B cell (primary cell): ENCODE measurements at regions not wholly inside any gene's neighbourhood (a gene's known extent, or its start where the extent isn't known, plus 50 kb on each side); places are given as distances from the start of the nearest gene placed in this dataset.

ENCODE experiments used
- ATAC-seq: fragments of 200-7000 bp; cut with Tn5 transposase; one replicate; pipeline ENCODE4 v1.10.0; 2021; ENCODE audit warnings: low read depth, mild to moderate bottlenecking, moderate number of reproducible peaks, moderate library complexity
- CTCF ChIA-PET: fragments of 350-600 bp; sonication (Branson Sonifier 250); formaldehyde crosslinking; loops from one replicate; lab custom pipeline; 2021; ENCODE audit warnings: antibody characterized with exemption, inconsistent platforms; lab: Charles Lee
- POLR2A ChIA-PET: fragments of 350-600 bp; sonication (Branson Sonifier 250); formaldehyde crosslinking; loops from one replicate; lab custom pipeline; 2021; ENCODE audit warnings: antibody characterized with exemption; lab: Charles Lee
- DNase-seq: peaks from one replicate; pipeline ENCODE4 v3.0.0; 2013
- H2AFZ ChIP-seq: 2 replicates; pipeline ENCODE4 v1.6.1; 2012; ENCODE audit warnings: mild to moderate bottlenecking, low read depth, low read length; ENCODE audit not compliant: insufficient read depth, poor library complexity, severe bottlenecking
- H3K27ac ChIP-seq, 2 donors: 1 replicate in 1 of 2; 2 replicates in 1 of 2; pipeline ENCODE4 v1.5.1; 2012 to 2013; ENCODE audit warnings: low read length in 2 of 2, mild to moderate bottlenecking in 2 of 2, moderate library complexity in 1 of 2
- H3K27me3 ChIP-seq, 4 experiments: fragments of 200-600 bp in 1 of 4; sonication (generic) in 1 of 4; replicated peaks in 1 of 4; 1 replicate in 2 of 4; 2 replicates in 2 of 4; pipeline versions ENCODE4 v1.6.1 to v1.7.0; 2013 to 2016; ENCODE audit warnings: low read length in 3 of 4, mild to moderate bottlenecking in 2 of 4, mixed read lengths in 1 of 4, moderate library complexity in 1 of 4; ENCODE audit not compliant: insufficient read depth in 4 of 4, control insufficient read depth in 3 of 4; ENCODE audit errors: control extremely low read depth in 1 of 4
- H3K36me3 ChIP-seq, 2 experiments: replicated peaks in 1 of 2; 1 replicate in 1 of 2; 2 replicates in 1 of 2; pipeline versions ENCODE4 v1.6.1 to v1.7.1; 2013; ENCODE audit warnings: low read length in 1 of 2; ENCODE audit not compliant: insufficient read depth in 2 of 2, control insufficient read depth in 1 of 2; ENCODE audit errors: control extremely low read depth in 1 of 2, extremely low read depth in 1 of 2
- H3K4me1 ChIP-seq, 2 donors: fragments of 200-600 bp in 1 of 2; sonication (generic) in 1 of 2; 1 replicate in 1 of 2; 2 replicates in 1 of 2; pipeline versions ENCODE4 v1.5.1 to v1.6.1; 2013 to 2017; ENCODE audit warnings: low read length in 2 of 2; ENCODE audit not compliant: control insufficient read depth in 2 of 2, insufficient read depth in 2 of 2
- H3K4me2 ChIP-seq: replicated peaks from 2 replicates; pipeline ENCODE3; 2012; ENCODE audit warnings: mild to moderate bottlenecking, low read depth, low read length; ENCODE audit not compliant: poor library complexity, severe bottlenecking
- H3K4me3 ChIP-seq, 5 experiments: fragments of 200-600 bp in 1 of 5; sonication (generic) in 1 of 5; 1 replicate in 3 of 5; 2 replicates in 2 of 5; pipeline versions ENCODE4 v1.5.1 to v1.7.0; 2011 to 2016; ENCODE audit warnings: low read length in 4 of 5, mild to moderate bottlenecking in 4 of 5, low read depth in 2 of 5, control low read depth in 1 of 5, moderate library complexity in 1 of 5; ENCODE audit not compliant: insufficient read depth in 1 of 5; ENCODE audit errors: control extremely low read depth in 1 of 5, extremely low read depth in 1 of 5
- H3K79me2 ChIP-seq: fragments of 200-600 bp; sonication (generic); one replicate; pipeline ENCODE4 v1.6.0; 2016; ENCODE audit warnings: low read length; ENCODE audit not compliant: control insufficient read depth, insufficient read depth
- H3K9ac ChIP-seq: fragments of 200-600 bp; sonication (generic); 2 replicates; pipeline ENCODE4 v1.6.1; 2017; ENCODE audit warnings: mild to moderate bottlenecking, low read length, moderate library complexity
- H3K9me3 ChIP-seq, 3 donors: one replicate each; pipeline versions ENCODE4 v1.6.1 to v1.7.1; 2013; ENCODE audit warnings: low read length in 2 of 3; ENCODE audit not compliant: control insufficient read depth in 2 of 3, insufficient read depth in 1 of 3; ENCODE audit errors: control extremely low read depth in 1 of 3
- H4K20me1 ChIP-seq: 2 replicates; pipeline ENCODE4 v1.6.0; 2012; ENCODE audit warnings: mild to moderate bottlenecking, low read length; ENCODE audit not compliant: insufficient read depth, control insufficient read depth, poor library complexity, severe bottlenecking
- H3K27ac Mint-ChIP-seq: one replicate; pipeline ENCODE4 v1.8.0; 2021; ENCODE audit warnings: mixed read lengths
- H3K27me3 Mint-ChIP-seq: one replicate; pipeline ENCODE4 v1.8.0; 2021; ENCODE audit warnings: mixed read lengths
- H3K4me1 Mint-ChIP-seq: one replicate; pipeline ENCODE4 v1.8.0; 2021; ENCODE audit warnings: mixed read lengths
- H3K4me3 Mint-ChIP-seq: one replicate; pipeline ENCODE4 v1.8.0; 2021; ENCODE audit warnings: mixed read lengths
- H3K9me3 Mint-ChIP-seq: one replicate; pipeline ENCODE4 v1.8.0; 2022; ENCODE audit warnings: mixed read lengths; ENCODE audit not compliant: insufficient read depth
- CTCF ChIP-seq: fragments of 200-600 bp; IDR thresholded peaks from one replicate; pipeline ENCODE4 v1.8.0; 2022; ENCODE audit warnings: antibody characterized with exemption, mild to moderate bottlenecking
- EZH2 ChIP-seq: IDR thresholded peaks from 2 replicates; pipeline ENCODE4 v1.6.1; 2012; ENCODE audit warnings: borderline replicate concordance, low read depth, mild to moderate bottlenecking, moderate library complexity, low read length; ENCODE audit not compliant: insufficient read depth, poor library complexity, severe bottlenecking
- WGBS: methylation state at CpG from one replicate; pipeline ENCODE4 v1.1.5; 2013; ENCODE audit warnings: missing lambda C conversion rate; ENCODE audit not compliant: insufficient coverage; 5-methylcytosine and 5-hydroxymethylcytosine counted together
- intact Hi-C: fragments of 100-400 bp; cut with micrococcal nuclease; formaldehyde crosslinking; loops from one replicate; pipeline ENCODE4 v1.10.0; 2022

GRCh38 chr2:15883684-15884083, 56.7 kb upstream of the MYCN start:
- Histone ChIP-seq H3K36me3 (no peaks in the 10 kb centered on the region), H3K9me3 (peaks cover 0 to 2% (median 0%) of the 10 kb centered on the region in 3 donors), H4K20me1 (no peaks in the 10 kb centered on the region), H3K79me2 (no peaks in the 10 kb centered on the region), H3K4me1 (no peaks in the 10 kb centered on the region), H3K27me3 (peaks cover 0 to 2% (median 0%) of the 10 kb centered on the region in 4 experiments), H3K9ac (no peak overlapping the region), H3K4me2 (no peak overlapping the region), H3K27ac (no peak overlapping the region), H3K4me3 (no peak overlapping the region), H2AFZ (no peak overlapping the region)
- ATAC-seq (no peak), DNase-seq (no peak)
- CTCF ChIA-PET = no interaction called here
- WGBS = 33% methylated on average over 1 of the region's 2 CpGs
- no peak overlapping the region for H3K4me3 Mint-ChIP-seq
- POLR2A ChIA-PET = no interaction called here
- no peaks in the 10 kb centered on the region for H3K9me3 Mint-ChIP-seq
- no peaks in the 10 kb centered on the region for H3K27me3 Mint-ChIP-seq
- no peaks in the 10 kb centered on the region for H3K4me1 Mint-ChIP-seq
- intact Hi-C loops = no loop called here
- no peak overlapping the region for H3K27ac Mint-ChIP-seq
- TF ChIP-seq EZH2 (no peak), CTCF (no peak)

DNA sequence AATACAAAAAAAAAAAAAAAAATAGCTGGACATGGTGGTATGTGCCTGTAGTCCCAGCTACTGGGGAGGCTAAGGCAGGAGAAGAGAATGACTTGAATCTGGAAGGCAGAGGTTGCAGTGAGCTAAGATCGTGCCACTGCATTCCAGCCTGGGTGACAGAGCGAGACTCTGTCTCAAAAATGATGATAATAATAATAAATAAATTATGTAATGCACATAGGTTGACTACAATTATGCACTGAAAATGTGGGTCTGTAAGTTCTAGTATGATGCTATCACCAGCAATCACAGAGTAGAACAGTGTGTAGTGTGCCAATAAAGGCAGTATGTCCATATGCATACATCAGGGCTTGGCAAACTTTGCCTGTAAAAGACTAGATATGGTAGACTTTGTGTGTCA, 55.6 kb upstream of the MYCN start:
- H3K9me3 Mint-ChIP-seq = no peaks in the 10 kb centered on the region
- no peaks in the 10 kb centered on the region for H3K27me3 Mint-ChIP-seq

More for the DNA sequence above, 55.6 kb upstream of the MYCN start:
- peaks cover 0 to 3% (median 0%) of the 10 kb centered on the region in 3 donors for H3K9me3 ChIP-seq
- WGBS = no CpG with 5 or more reads among the region's 2 CpGs
- no peak overlapping the region for H2AFZ ChIP-seq
- no peak overlapping the region for H3K4me3 Mint-ChIP-seq
- no peak for TF ChIP-seq EZH2
- TF ChIP-seq CTCF = no peak
- ATAC-seq (no peak), DNase-seq (no peak)
- H3K4me1 Mint-ChIP-seq = no peaks in the 10 kb centered on the region
- POLR2A ChIA-PET = interaction anchor here (0.7 kb wide), 1 partner anchor 13 kb away, joined by 5 read pairs; no protein-coding TSS in a partner anchor
- no peak overlapping the region for H3K4me3 ChIP-seq
- peaks cover 0 to 2% (median 0%) of the 10 kb centered on the region in 4 experiments for H3K27me3 ChIP-seq
- intact Hi-C loops = no loop called here
- H3K9ac ChIP-seq = no peak overlapping the region
- H3K27ac ChIP-seq = no peak overlapping the region
- no peaks in the 10 kb centered on the region for H3K36me3 ChIP-seq
- no peak overlapping the region for H3K27ac Mint-ChIP-seq
- H3K4me1 ChIP-seq = no peaks in the 10 kb centered on the region
- no peaks in the 10 kb centered on the region for H4K20me1 ChIP-seq
- CTCF ChIA-PET = no interaction called here
- no peak overlapping the region for H3K4me2 ChIP-seq
- H3K79me2 ChIP-seq = no peaks in the 10 kb centered on the region
